HAP-1 (cell line): ENCODE measurements at regions not wholly inside any gene's neighbourhood (a gene's known extent, or its start where the extent isn't known, plus 50 kb on each side); places are given as distances from the start of the nearest gene placed in this dataset.

ENCODE experiments used
- DNase-seq, 2 experiments: peaks; one replicate each; pipeline ENCODE4 v3.0.0-alpha.2; 2016 to 2020; ENCODE audit warnings: low spot score in 2 of 2
- H3K27me3 ChIP-seq: fragments of 250-450 bp; sonication (Bioruptor Pico); 2 replicates; pipeline ENCODE4 v1.5.1; 2020; ENCODE audit warnings: low read depth, mild to moderate bottlenecking, moderate library complexity
- H3K36me3 ChIP-seq: fragments of 250-450 bp; sonication (Bioruptor Pico); replicated peaks from 2 replicates; pipeline ENCODE4 v1.5.1; 2020; ENCODE audit warnings: mild to moderate bottlenecking
- H3K4me1 ChIP-seq: fragments of 250-450 bp; sonication (Bioruptor Pico); 2 replicates; pipeline ENCODE4 v1.5.1; 2020; ENCODE audit warnings: mild to moderate bottlenecking
- H3K4me3 ChIP-seq: fragments of 250-450 bp; sonication (Bioruptor Pico); 2 replicates; pipeline ENCODE4 v1.5.1; 2020; ENCODE audit warnings: mild to moderate bottlenecking, moderate library complexity
- H3K9me3 ChIP-seq: fragments of 250-450 bp; sonication (Bioruptor Pico); 2 replicates; pipeline ENCODE4 v1.5.1; 2020; ENCODE audit warnings: mild to moderate bottlenecking, moderate library complexity
- in situ Hi-C: fragments of 300-500 bp; cut with MboI; formaldehyde crosslinking; loops from 3 replicates; pipeline ENCODE4 v1.14.3; 2020; ENCODE audit warnings: low sequenced_read_pairs, inconsistent platforms, mixed read lengths

GRCh38 chr13:85500696-85501256 is 298.4 kb downstream of the SLITRK6 start:
- Histone ChIP-seq H3K9me3 (no peaks in the 10 kb centered on the region), H3K4me3 (no peak overlapping the region), H3K27me3 (no peaks in the 10 kb centered on the region), H3K4me1 (peaks cover 11% of the 10 kb centered on the region), H3K36me3 (no peaks in the 10 kb centered on the region)
- peak in 1 of 2 experiments; percentile 71 for DNase-seq
- in situ Hi-C loops = no loop called here

- in situ Hi-C loops = no loop called here
- Histone ChIP-seq H3K36me3 (no peaks in the 10 kb centered on the region), H3K4me1 (peaks cover 11% of the 10 kb centered on the region), H3K27me3 (no peaks in the 10 kb centered on the region), H3K9me3 (no peaks in the 10 kb centered on the region), H3K4me3 (no peak overlapping the region)
- DNase-seq = no peak
Observed at GRCh38 chr13:85498774-85499173, 300.4 kb downstream of the SLITRK6 start.

- no peak overlapping the region for H3K4me3 ChIP-seq
- in situ Hi-C loops = no loop called here
- no peaks in the 10 kb centered on the region for H3K36me3 ChIP-seq
- no peak for DNase-seq
- H3K9me3 ChIP-seq = no peaks in the 10 kb centered on the region
- no peaks in the 10 kb centered on the region for H3K27me3 ChIP-seq
- H3K4me1 ChIP-seq = peaks cover 11% of the 10 kb centered on the region
Observed at GRCh38 chr13:85497652-85498051, 301.6 kb downstream of the SLITRK6 start.

GRCh38 chr13:85492283-85492682 is 306.9 kb downstream of the SLITRK6 start:
- H3K9me3 ChIP-seq = no peaks in the 10 kb centered on the region
- in situ Hi-C loops = no loop called here
- DNase-seq = no peak
- no peaks in the 10 kb centered on the region for H3K4me1 ChIP-seq
- no peaks in the 10 kb centered on the region for H3K36me3 ChIP-seq
- no peaks in the 10 kb centered on the region for H3K27me3 ChIP-seq
- no peak overlapping the region for H3K4me3 ChIP-seq

- in situ Hi-C loops = no loop called here
Observed at GRCh38 chr13:85486663-85487062, 312.6 kb downstream of the SLITRK6 start.

GRCh38 chr13:85473144-85473543 is 326.1 kb downstream of the SLITRK6 start:
- H3K9me3 ChIP-seq = no peaks in the 10 kb centered on the region
- no peaks in the 10 kb centered on the region for H3K36me3 ChIP-seq
- in situ Hi-C loops = no loop called here
- no peak for DNase-seq
- no peaks in the 10 kb centered on the region for H3K27me3 ChIP-seq
- H3K4me1 ChIP-seq = no peaks in the 10 kb centered on the region
- no peak overlapping the region for H3K4me3 ChIP-seq

More at GRCh38 chr13:85486663-85487062, 312.6 kb downstream of the SLITRK6 start:
- no peak overlapping the region for H3K4me3 ChIP-seq
- no peaks in the 10 kb centered on the region for H3K36me3 ChIP-seq
- H3K4me1 ChIP-seq = peaks cover 6% of the 10 kb centered on the region; the same call in 1 of the 2 replicates
- no peaks in the 10 kb centered on the region for H3K9me3 ChIP-seq
- H3K27me3 ChIP-seq = no peaks in the 10 kb centered on the region
- DNase-seq = peak in 1 of 2 experiments; percentile 13

- in situ Hi-C loops = no loop called here
- H3K36me3 ChIP-seq = no peaks in the 10 kb centered on the region
Observed at GRCh38 chr13:85469320-85469719, 329.9 kb downstream of the SLITRK6 start.

GRCh38 chr13:85462792-85463425 is 336.3 kb downstream of the SLITRK6 start:
- Histone ChIP-seq H3K4me3 (no peak overlapping the region), H3K4me1 (no peaks in the 10 kb centered on the region), H3K9me3 (peaks cover 6% of the 10 kb centered on the region; the same call in 1 of the 2 replicates), H3K36me3 (no peaks in the 10 kb centered on the region), H3K27me3 (no peaks in the 10 kb centered on the region)
- in situ Hi-C loops = no loop called here
- no peak for DNase-seq

More at GRCh38 chr13:85469320-85469719, 329.9 kb downstream of the SLITRK6 start:
- DNase-seq = no peak
- no peaks in the 10 kb centered on the region for H3K27me3 ChIP-seq
- H3K9me3 ChIP-seq = no peaks in the 10 kb centered on the region
- H3K4me1 ChIP-seq = no peaks in the 10 kb centered on the region
- H3K4me3 ChIP-seq = no peak overlapping the region

- no peak for DNase-seq
Observed at GRCh38 chr13:85461621-85462020, 337.6 kb downstream of the SLITRK6 start.

GRCh38 chr13:85445534-85445933 is 353.7 kb downstream of the SLITRK6 start:
- H3K4me3 ChIP-seq = no peak overlapping the region
- H3K36me3 ChIP-seq = no peaks in the 10 kb centered on the region
- in situ Hi-C loops = no loop called here
- no peak for DNase-seq
- H3K9me3 ChIP-seq = no peaks in the 10 kb centered on the region
- peaks cover 9% of the 10 kb centered on the region for H3K4me1 ChIP-seq
- no peaks in the 10 kb centered on the region for H3K27me3 ChIP-seq

More at GRCh38 chr13:85461621-85462020, 337.6 kb downstream of the SLITRK6 start:
- Histone ChIP-seq H3K36me3 (no peaks in the 10 kb centered on the region), H3K4me1 (no peaks in the 10 kb centered on the region), H3K4me3 (no peak overlapping the region), H3K9me3 (peaks cover 12% of the 10 kb centered on the region), H3K27me3 (no peaks in the 10 kb centered on the region)
- in situ Hi-C loops = no loop called here

GRCh38 chr13:85441975-85442374 is 357.2 kb downstream of the SLITRK6 start:
- Histone ChIP-seq H3K27me3 (no peaks in the 10 kb centered on the region), H3K9me3 (no peaks in the 10 kb centered on the region), H3K4me1 (peaks cover 13% of the 10 kb centered on the region), H3K36me3 (no peaks in the 10 kb centered on the region), H3K4me3 (no peak overlapping the region)
- no peak for DNase-seq
- in situ Hi-C loops = no loop called here

- no peaks in the 10 kb centered on the region for H3K27me3 ChIP-seq
- in situ Hi-C loops = no loop called here
- H3K36me3 ChIP-seq = no peaks in the 10 kb centered on the region
- H3K4me1 ChIP-seq = peaks cover 6% of the 10 kb centered on the region
- H3K9me3 ChIP-seq = no peaks in the 10 kb centered on the region
- DNase-seq = no peak
- no peak overlapping the region for H3K4me3 ChIP-seq
Observed at GRCh38 chr13:85441364-85441763, 357.9 kb downstream of the SLITRK6 start.

- Histone ChIP-seq H3K4me3 (no peak overlapping the region), H3K36me3 (no peaks in the 10 kb centered on the region), H3K9me3 (no peaks in the 10 kb centered on the region), H3K4me1 (peaks cover 6% of the 10 kb centered on the region), H3K27me3 (no peaks in the 10 kb centered on the region)
- DNase-seq = no peak
- in situ Hi-C loops = no loop called here
Observed at GRCh38 chr13:85436029-85436428, 363.2 kb downstream of the SLITRK6 start.

GRCh38 chr13:85434927-85435326 is 364.3 kb downstream of the SLITRK6 start:
- DNase-seq = no peak
- in situ Hi-C loops = no loop called here
- H3K9me3 ChIP-seq = no peaks in the 10 kb centered on the region
- H3K36me3 ChIP-seq = no peaks in the 10 kb centered on the region
- no peaks in the 10 kb centered on the region for H3K27me3 ChIP-seq
- H3K4me1 ChIP-seq = peaks cover 6% of the 10 kb centered on the region
- H3K4me3 ChIP-seq = no peak overlapping the region
